NB4 (cell line): ENCODE measurements at regions not wholly inside any gene's neighbourhood (a gene's known extent, or its start where the extent isn't known, plus 50 kb on each side); places are given as distances from the start of the nearest gene placed in this dataset.

Experiments
- POLR2A ChIP-seq: IDR thresholded peaks from 2 replicates; pipeline ENCODE4 v1.6.1; 2011; ENCODE audit warnings: mild to moderate bottlenecking; ENCODE audit not compliant: insufficient read length; ENCODE audit errors: extremely low read depth
- TF ChIP-seq, protein P1 (sequence below): IDR thresholded peaks from one replicate; pipeline ENCODE4 v1.5.1; 2012; ENCODE audit warnings: low read depth, low read length

DNA sequence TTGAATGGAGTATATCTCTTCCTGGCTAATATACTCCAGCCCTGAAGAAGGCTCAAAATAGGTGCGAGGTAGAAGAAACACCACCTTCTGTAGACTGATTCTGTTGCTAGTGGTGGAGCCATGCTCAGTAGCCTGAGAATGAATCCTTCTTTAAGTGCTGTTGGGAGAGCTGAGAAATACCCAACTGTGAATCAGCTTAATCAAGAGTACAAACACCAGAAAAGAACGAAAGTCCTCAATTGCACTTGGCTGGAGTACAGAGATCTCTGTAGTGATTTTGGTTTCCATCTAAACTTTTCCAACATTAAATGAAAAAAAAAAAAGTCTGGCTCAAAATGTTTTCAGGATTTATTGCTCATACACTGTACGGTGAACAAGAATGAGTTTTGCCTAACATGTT, 619.1 kb downstream of the METTL15 start:
- TF ChIP-seq, protein P1, sequence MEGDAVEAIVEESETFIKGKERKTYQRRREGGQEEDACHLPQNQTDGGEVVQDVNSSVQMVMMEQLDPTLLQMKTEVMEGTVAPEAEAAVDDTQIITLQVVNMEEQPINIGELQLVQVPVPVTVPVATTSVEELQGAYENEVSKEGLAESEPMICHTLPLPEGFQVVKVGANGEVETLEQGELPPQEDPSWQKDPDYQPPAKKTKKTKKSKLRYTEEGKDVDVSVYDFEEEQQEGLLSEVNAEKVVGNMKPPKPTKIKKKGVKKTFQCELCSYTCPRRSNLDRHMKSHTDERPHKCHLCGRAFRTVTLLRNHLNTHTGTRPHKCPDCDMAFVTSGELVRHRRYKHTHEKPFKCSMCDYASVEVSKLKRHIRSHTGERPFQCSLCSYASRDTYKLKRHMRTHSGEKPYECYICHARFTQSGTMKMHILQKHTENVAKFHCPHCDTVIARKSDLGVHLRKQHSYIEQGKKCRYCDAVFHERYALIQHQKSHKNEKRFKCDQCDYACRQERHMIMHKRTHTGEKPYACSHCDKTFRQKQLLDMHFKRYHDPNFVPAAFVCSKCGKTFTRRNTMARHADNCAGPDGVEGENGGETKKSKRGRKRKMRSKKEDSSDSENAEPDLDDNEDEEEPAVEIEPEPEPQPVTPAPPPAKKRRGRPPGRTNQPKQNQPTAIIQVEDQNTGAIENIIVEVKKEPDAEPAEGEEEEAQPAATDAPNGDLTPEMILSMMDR, result no peak
- no peak for TF ChIP-seq POLR2A
